GM12878 (cell line): ENCODE measurements at regions not wholly inside any gene's neighbourhood (a gene's known extent, or its start where the extent isn't known, plus 50 kb on each side); places are given as distances from the start of the nearest gene placed in this dataset.

Experiments used
- ATAC-seq: fragments of 200-7000 bp; cut with Tn5 transposase; 3 replicates; pipeline ENCODE4 v1.9.1; 2020; ENCODE audit warnings: mild to moderate bottlenecking, moderate library complexity
- BruUV-seq: library from RNA; stranded (reverse); fragments of 400-500 nt; replicated peaks from 2 replicates; lab custom pipeline; 2021; lab: Mats Ljungman, UMichigan
- CTCF ChIA-PET: fragments of 300-600 bp; sonication (Branson Sonifier 250); formaldehyde crosslinking; extraction: SDS; loops from one replicate; lab custom pipeline; 2021; ENCODE audit warnings: inconsistent platforms; lab: Yijun Ruan, JAX
- POLR2A ChIA-PET: fragments of 350-600 bp; formaldehyde crosslinking; extraction: SDS; loops from one replicate; lab custom pipeline; 2021; ENCODE audit warnings: inconsistent platforms; lab: Charles Lee
- RAD21 ChIA-PET: fragments of 300-600 bp; sonication (Branson Sonifier 250); formaldehyde crosslinking; loops from one replicate; lab custom pipeline; 2023; ENCODE audit warnings: antibody characterized with exemption; ENCODE audit not compliant: unreplicated experiment; lab: Charles Lee
- SMC1A ChIA-PET: fragments of 300-600 bp; sonication (Branson Sonifier 250); formaldehyde crosslinking; loops from one replicate; lab custom pipeline; 2023; ENCODE audit not compliant: unreplicated experiment, uncharacterized antibody; lab: Charles Lee
- DNase-seq: peaks from one replicate; pipeline ENCODE4 v3.0.0-alpha.2; 2011; ENCODE audit warnings: low read depth, low spot score
- FAIRE-seq: peaks from 3 replicates; lab custom pipeline; 2011; peaks lifted over from hg19 to GRCh38; lab: Jason Lieb, UNC
- H2AFZ ChIP-seq: 2 replicates; pipeline ENCODE4 v1.6.0; 2011; ENCODE audit warnings: low read depth, low read length, control low read depth; ENCODE audit not compliant: control insufficient read depth
- H3K27ac ChIP-seq: 2 replicates; pipeline ENCODE4 v1.5.1; 2011; ENCODE audit warnings: control low read depth; ENCODE audit not compliant: control insufficient read depth, insufficient read depth
- H3K27me3 ChIP-seq, 2 experiments: replicated peaks in 1 of 2; 2 replicates each; pipeline versions ENCODE4 v1.6.0 to v1.6.1; 2011; ENCODE audit warnings: low read length in 1 of 2; ENCODE audit not compliant: control insufficient read depth in 2 of 2, insufficient read depth in 2 of 2
- H3K36me3 ChIP-seq, 2 experiments: 2 replicates each; pipeline ENCODE4 v1.5.1; 2011; ENCODE audit warnings: low read length in 1 of 2; ENCODE audit not compliant: control insufficient read depth in 2 of 2, insufficient read depth in 2 of 2
- H3K4me1 ChIP-seq: 2 replicates; pipeline ENCODE4 v1.6.1; 2011; ENCODE audit warnings: mild to moderate bottlenecking, low read length, moderate library complexity, mixed read lengths; ENCODE audit not compliant: control insufficient read depth, insufficient read depth
- H3K4me2 ChIP-seq: 2 replicates; pipeline ENCODE4 v1.6.0; 2011; ENCODE audit warnings: control low read depth; ENCODE audit not compliant: control insufficient read depth, insufficient read depth
- H3K4me3 ChIP-seq: fragments of 200-600 bp; sonication (generic); 2 replicates; pipeline ENCODE4 v1.5.1; 2016
- H3K79me2 ChIP-seq: 2 replicates; pipeline ENCODE4 v1.6.0; 2011; ENCODE audit warnings: low read length; ENCODE audit not compliant: control insufficient read depth, insufficient read depth
- H3K9ac ChIP-seq: 2 replicates; pipeline ENCODE4 v1.8.0; 2011; ENCODE audit warnings: low read length, control low read depth, mixed read lengths; ENCODE audit not compliant: control insufficient read depth, insufficient read depth
- H3K9me3 ChIP-seq: replicated peaks from 3 replicates; pipeline ENCODE4 v1.5.1; 2011; ENCODE audit warnings: mild to moderate bottlenecking, low read length; ENCODE audit not compliant: control insufficient read depth, insufficient read depth
- H4K20me1 ChIP-seq: 2 replicates; pipeline ENCODE4 v1.6.0; 2011; ENCODE audit not compliant: control insufficient read depth, insufficient read depth
- E4F1 ChIP-seq: fragments of 450-650 bp; IDR thresholded peaks from 2 replicates; pipeline ENCODE4 v1.6.1; 2018; ENCODE audit warnings: borderline replicate concordance, mild to moderate bottlenecking; ENCODE audit not compliant: partially characterized antibody
- JUNB ChIP-seq: IDR thresholded peaks from 2 replicates; pipeline ENCODE4 v1.6.1; 2016; ENCODE audit warnings: antibody characterized with exemption, mild to moderate bottlenecking
- MTA2 ChIP-seq: fragments of 450-650 bp; IDR thresholded peaks from 2 replicates; pipeline ENCODE4 v1.6.1; 2016; ENCODE audit warnings: low read depth, mild to moderate bottlenecking, moderate library complexity
- SUPT20H ChIP-seq: IDR thresholded peaks from 2 replicates; pipeline ENCODE4 v1.6.1; 2011; ENCODE audit warnings: low read depth, mild to moderate bottlenecking, low read length, moderate library complexity, borderline replicate concordance; ENCODE audit not compliant: control insufficient read depth
- WGBS: methylation state at CpG from one replicate; pipeline ENCODE4 v1.1.6; 2016; ENCODE audit warnings: low lambda C conversion rate; ENCODE audit not compliant: insufficient replicate concordance, insufficient coverage; ENCODE audit errors: missing lambda C conversion rate; 5-methylcytosine and 5-hydroxymethylcytosine counted together
- in situ Hi-C: fragments of 300-500 bp; cut with MboI; formaldehyde crosslinking; loops from 9 replicates; pipeline ENCODE4 v1.14.3; 2018; ENCODE audit warnings: mixed read lengths
- intact Hi-C: fragments of 100-400 bp; cut with micrococcal nuclease; formaldehyde crosslinking; loops from one replicate; pipeline ENCODE4 v1.14.2; 2022; ENCODE audit not compliant: unreplicated experiment

GRCh38 chr22:49580024-49580423, 247.6 kb downstream of the BRD1 start:
- H3K27ac ChIP-seq, result no peak overlapping the region
- no TSS peak for BruUV-seq
- no peaks in the 10 kb centered on the region for H3K4me1 ChIP-seq
- ChIA-PET CTCF (no interaction called here), SMC1A (no interaction called here), RAD21 (no interaction called here), POLR2A (no interaction called here)
- no peaks in the 10 kb centered on the region for H3K27me3 ChIP-seq
- H3K79me2 ChIP-seq, result no peaks in the 10 kb centered on the region
- no peaks in the 10 kb centered on the region for H4K20me1 ChIP-seq
- in situ Hi-C loops (no loop called here), intact Hi-C loops (no loop called here)
- FAIRE-seq (no peak), DNase-seq (no peak), ATAC-seq (no peak)
- H2AFZ ChIP-seq, result no peak overlapping the region
- H3K4me3 ChIP-seq, result no peak overlapping the region
- H3K36me3 ChIP-seq, result no peaks in the 10 kb centered on the region
- no peak overlapping the region for H3K9ac ChIP-seq
- no peak overlapping the region for H3K4me2 ChIP-seq
- WGBS, result 63% methylated on average over 3 of the region's 3 CpGs
- TF ChIP-seq JUNB (no peak), SUPT20H (no peak), MTA2 (no peak), E4F1 (no peak)
- H3K9me3 ChIP-seq, result peaks cover 2% of the 10 kb centered on the region; the same call in 1 of the 3 replicates
